IMR-90 (cell line): ENCODE measurements at regions not wholly inside any gene's neighbourhood (a gene's known extent, or its start where the extent isn't known, plus 50 kb on each side); places are given as distances from the start of the nearest gene placed in this dataset.

Experiments used
- ATAC-seq: fragments of 200-7000 bp; cut with Tn5 transposase; 2 replicates; pipeline ENCODE4 v1.9.1; 2020; ENCODE audit warnings: low read depth, mild to moderate bottlenecking, moderate library complexity
- BruUV-seq: library from RNA; stranded (reverse); fragments of 400-500 nt; replicated peaks from 2 replicates; lab custom pipeline; 2021; lab: Mats Ljungman, UMichigan
- CTCF ChIA-PET: fragments of 300-600 bp; formaldehyde crosslinking; extraction: SDS; loops from one replicate; lab custom pipeline; 2021; ENCODE audit warnings: antibody characterized with exemption; lab: Yijun Ruan, JAX
- POLR2A ChIA-PET: fragments of 300-600 bp; sonication (Branson Sonifier 250); formaldehyde crosslinking; loops from one replicate; lab custom pipeline; 2022; ENCODE audit warnings: antibody characterized with exemption; ENCODE audit not compliant: unreplicated experiment; lab: Charles Lee
- DNase-seq: peaks from one replicate; pipeline ENCODE4 v3.0.0; 2013
- H2AFZ ChIP-seq: replicated peaks from 2 replicates; pipeline ENCODE3; 2013; ENCODE audit warnings: low read length, mild to moderate bottlenecking; ENCODE audit not compliant: poor library complexity
- H2AK5ac ChIP-seq: 2 replicates; pipeline ENCODE4 v1.6.1; 2013; ENCODE audit warnings: low read depth, low read length, inconsistent platforms
- H2AK9ac ChIP-seq: replicated peaks from 2 replicates; pipeline ENCODE3; 2013; ENCODE audit warnings: mild to moderate bottlenecking, low read depth, low read length, moderate library complexity; ENCODE audit not compliant: poor library complexity
- H2BK120ac ChIP-seq: 2 replicates; pipeline ENCODE4 v1.6.1; 2013; ENCODE audit warnings: low read depth, low read length, inconsistent platforms
- H2BK15ac ChIP-seq: 3 replicates; pipeline ENCODE4 v1.6.1; 2013; ENCODE audit warnings: low read depth, low read length, inconsistent platforms
- H2BK20ac ChIP-seq: 2 replicates; pipeline ENCODE4 v1.6.1; 2013; ENCODE audit warnings: low read depth, mild to moderate bottlenecking, inconsistent platforms, low read length, moderate library complexity
- H2BK5ac ChIP-seq: 2 replicates; pipeline ENCODE4 v1.6.1; 2013; ENCODE audit warnings: mild to moderate bottlenecking, low read depth, low read length, inconsistent platforms; ENCODE audit not compliant: poor library complexity, severe bottlenecking
- H3K14ac ChIP-seq: replicated peaks from 2 replicates; pipeline ENCODE4 v1.6.1; 2013; ENCODE audit warnings: low read depth, low read length, inconsistent platforms
- H3K18ac ChIP-seq: 2 replicates; pipeline ENCODE4 v1.6.1; 2013; ENCODE audit warnings: low read depth, low read length, control low read depth
- H3K23ac ChIP-seq: 2 replicates; pipeline ENCODE4 v1.6.1; 2013; ENCODE audit warnings: low read depth, low read length, inconsistent platforms
- H3K27ac ChIP-seq: 2 replicates; pipeline ENCODE4 v1.5.1; 2013; ENCODE audit warnings: mild to moderate bottlenecking, control low read depth, low read length; ENCODE audit not compliant: insufficient read depth
- H3K27me3 ChIP-seq: 2 replicates; pipeline ENCODE4 v1.6.1; 2013; ENCODE audit warnings: low read length; ENCODE audit not compliant: control insufficient read depth, insufficient read depth
- H3K36me3 ChIP-seq: 2 replicates; pipeline ENCODE4 v1.6.1; 2013; ENCODE audit warnings: low read length, mixed read lengths; ENCODE audit not compliant: control insufficient read depth, insufficient read depth
- H3K4ac ChIP-seq: 2 replicates; pipeline ENCODE4 v1.6.1; 2013; ENCODE audit warnings: low read depth, low read length, inconsistent platforms
- H3K4me1 ChIP-seq: 2 replicates; pipeline ENCODE4 v1.6.1; 2013; ENCODE audit warnings: low read length, mixed read lengths; ENCODE audit not compliant: control insufficient read depth, insufficient read depth
- H3K4me2 ChIP-seq: 2 replicates; pipeline ENCODE4 v1.6.1; 2013; ENCODE audit warnings: low read depth, mild to moderate bottlenecking, control low read depth, low read length, moderate library complexity
- H3K4me3 ChIP-seq: 2 replicates; pipeline ENCODE4 v1.5.1; 2013; ENCODE audit warnings: low read depth, mild to moderate bottlenecking, control low read depth, low read length, moderate library complexity; ENCODE audit not compliant: insufficient read depth
- H3K56ac ChIP-seq: 2 replicates; pipeline ENCODE4 v1.6.1; 2013; ENCODE audit warnings: low read length, inconsistent platforms; ENCODE audit not compliant: insufficient read depth; ENCODE audit errors: extremely low read depth
- H3K79me1 ChIP-seq, 2 experiments: 2 replicates each; pipeline ENCODE4 v1.6.1; 2013; ENCODE audit warnings: low read length in 2 of 2, inconsistent platforms in 1 of 2, low read depth in 1 of 2
- H3K9ac ChIP-seq: 2 replicates; pipeline ENCODE4 v1.6.1; 2013; ENCODE audit warnings: low read depth, low read length, control low read depth
- H3K9me1 ChIP-seq: 2 replicates; pipeline ENCODE4 v1.6.1; 2013; ENCODE audit warnings: low read length, inconsistent platforms; ENCODE audit not compliant: insufficient read depth
- H3K9me3 ChIP-seq: 2 replicates; pipeline ENCODE4 v1.6.1; 2013; ENCODE audit warnings: low read length; ENCODE audit not compliant: control insufficient read depth, insufficient read depth
- H4K20me1 ChIP-seq: 2 replicates; pipeline ENCODE4 v1.6.1; 2013; ENCODE audit warnings: low read length, inconsistent platforms; ENCODE audit not compliant: insufficient read depth
- H4K5ac ChIP-seq: 2 replicates; pipeline ENCODE4 v1.6.1; 2013; ENCODE audit warnings: mild to moderate bottlenecking, low read depth, low read length, control low read depth
- H4K8ac ChIP-seq, 2 experiments: 2 replicates each; pipeline ENCODE4 v1.6.1; 2013; ENCODE audit warnings: low read depth in 2 of 2, low read length in 2 of 2, control low read depth in 1 of 2, inconsistent platforms in 1 of 2
- H4K91ac ChIP-seq: 2 replicates; pipeline ENCODE4 v1.6.1; 2013; ENCODE audit warnings: low read depth, low read length, inconsistent platforms; ENCODE audit not compliant: insufficient read depth
- BHLHE40 ChIP-seq: fragments of 150-350 bp; IDR thresholded peaks from 2 replicates; pipeline ENCODE4 v1.6.1; 2016; ENCODE audit warnings: mild to moderate bottlenecking, low read depth, low read length
- CEBPB ChIP-seq: IDR thresholded peaks from 2 replicates; pipeline ENCODE4 v1.6.1; 2012; ENCODE audit warnings: low read depth, low read length, improper control_type of control experiment
- CHD1 ChIP-seq: IDR thresholded peaks from 2 replicates; pipeline ENCODE4 v1.6.1; 2012; ENCODE audit warnings: low read depth, low read length, improper control_type of control experiment
- NFE2L2 ChIP-seq: fragments of 150-350 bp; IDR thresholded peaks from 2 replicates; pipeline ENCODE4 v1.6.1; 2016; ENCODE audit warnings: low read depth, mild to moderate bottlenecking, low read length
- POLR2A ChIP-seq: IDR thresholded peaks from 2 replicates; pipeline ENCODE4 v1.6.1; 2012; ENCODE audit warnings: mild to moderate bottlenecking, low read depth, low read length
- RCOR1 ChIP-seq: IDR thresholded peaks from 2 replicates; pipeline ENCODE4 v1.6.1; 2012; ENCODE audit warnings: mild to moderate bottlenecking, low read length, improper control_type of control experiment; ENCODE audit not compliant: insufficient replicate concordance
- RFX5 ChIP-seq: IDR thresholded peaks from 2 replicates; pipeline ENCODE4 v1.8.0; 2012; ENCODE audit warnings: low read depth, mild to moderate bottlenecking, low read length, moderate library complexity
- SMC3 ChIP-seq: fragments of 150-350 bp; IDR thresholded peaks from 2 replicates; pipeline ENCODE4 v1.6.1; 2016; ENCODE audit warnings: low read depth, mild to moderate bottlenecking, antibody characterized with exemption, low read length, moderate library complexity
- WGBS, 2 experiments: methylation state at CpG; one replicate each; pipeline versions ENCODE4 v1.1.5 to v1.1.7; 2013; ENCODE audit warnings: missing lambda C conversion rate in 2 of 2; ENCODE audit not compliant: insufficient read length in 1 of 2; ENCODE audit errors: extremely low coverage in 2 of 2; 5-methylcytosine and 5-hydroxymethylcytosine counted together
- dilution Hi-C: fragments of 300-500 bp; cut with HindIII; formaldehyde crosslinking; loops from one replicate; pipeline ENCODE4 v1.14.3; 2018; ENCODE audit warnings: low sequenced_read_pairs; ENCODE audit not compliant: unreplicated experiment
- in situ Hi-C: fragments of 300-500 bp; cut with MboI; formaldehyde crosslinking; loops from 3 replicates; pipeline ENCODE4 v1.14.3; 2019; ENCODE audit warnings: low sequenced_read_pairs, inconsistent platforms, mixed read lengths
- intact Hi-C: fragments of 100-400 bp; cut with micrococcal nuclease; formaldehyde crosslinking; loops from 2 replicates; pipeline ENCODE4 v1.10.0; 2022

DNA sequence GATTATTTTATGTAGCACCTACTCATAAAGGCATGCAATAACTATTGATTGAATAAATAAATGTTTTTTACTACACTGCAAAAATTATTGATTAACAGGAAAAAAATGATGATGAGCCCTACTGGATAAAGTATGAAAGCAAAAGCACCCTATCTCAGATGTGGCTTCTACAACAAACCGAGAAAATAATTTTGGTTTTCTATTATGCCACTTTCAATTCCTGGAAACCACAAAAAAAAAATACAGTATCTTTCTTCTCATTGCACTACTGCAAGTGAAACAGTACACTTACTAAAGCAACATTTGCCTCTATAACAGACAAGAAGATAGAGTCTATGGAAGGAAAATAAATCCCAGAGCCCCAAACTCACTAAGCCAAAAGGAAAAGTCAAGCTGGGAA lies 1882.4 kb downstream of the NCAM2 start:
- H2BK15ac ChIP-seq: no peak overlapping the region
- H2BK20ac ChIP-seq: no peak overlapping the region
- H3K14ac ChIP-seq: no peak overlapping the region
- H2AK9ac ChIP-seq: no peak overlapping the region
- H2BK5ac ChIP-seq: no peak overlapping the region
- CTCF ChIA-PET: interaction anchor here (0.7 kb wide), 1 partner anchor 120 kb away, joined by 4 read pairs; no protein-coding TSS in a partner anchor
- ATAC-seq (no peak), DNase-seq (no peak)
- peaks cover 5% of the 10 kb centered on the region for H3K9me3 ChIP-seq
- no peak overlapping the region for H3K23ac ChIP-seq
- no peaks in the 10 kb centered on the region for H3K27me3 ChIP-seq
- no peaks in the 10 kb centered on the region for H3K9me1 ChIP-seq
- no peak overlapping the region for H3K4ac ChIP-seq
- H3K18ac ChIP-seq: no peak overlapping the region
- H3K79me1 ChIP-seq: no peaks in the 10 kb centered on the region
- no peak for TF ChIP-seq CEBPB
- no peak for TF ChIP-seq BHLHE40
- TF ChIP-seq CHD1: no peak
- no peak for TF ChIP-seq RCOR1
- no peak for TF ChIP-seq SMC3
- TF ChIP-seq POLR2A: no peak
- no peak for TF ChIP-seq NFE2L2
- TF ChIP-seq RFX5: no peak
- no peaks in the 10 kb centered on the region for H3K36me3 ChIP-seq
- H2AK5ac ChIP-seq: no peak overlapping the region
- in situ Hi-C loops (loop anchor here (25.0 kb wide), 1 partner anchor 93 kb away; no protein-coding TSS in a partner anchor), intact Hi-C loops (no loop called here), dilution Hi-C loops (no loop called here)
- H3K56ac ChIP-seq: no peak overlapping the region
- H3K27ac ChIP-seq: no peak overlapping the region
- no peaks in the 10 kb centered on the region for H3K4me1 ChIP-seq
- no CpG with 5 or more reads among the region's 1 CpG for WGBS, 2 experiments
- H4K8ac ChIP-seq: no peak overlapping the region
- no peak overlapping the region for H3K4me3 ChIP-seq
- H4K91ac ChIP-seq: no peak overlapping the region
- H3K9ac ChIP-seq: no peak overlapping the region
- H4K20me1 ChIP-seq: no peaks in the 10 kb centered on the region
- H2BK120ac ChIP-seq: no peak overlapping the region
- no peak overlapping the region for H3K4me2 ChIP-seq
- BruUV-seq: no TSS peak
- no peak overlapping the region for H4K5ac ChIP-seq
- POLR2A ChIA-PET: no interaction called here
- H2AFZ ChIP-seq: no peak overlapping the region
